Fibroblast of skin of right biceps (primary cell): ENCODE measurements at regions not wholly inside any gene's neighbourhood (a gene's known extent, or its start where the extent isn't known, plus 50 kb on each side); places are given as distances from the start of the nearest gene placed in this dataset.
"Not testable (repeated sequence)": the region's sequence is repeated elsewhere in the genome, so short reads cannot be mapped to it uniquely, and the experiment has no call there.

ENCODE experiments used
- DNase-seq: peaks from one replicate; pipeline ENCODE4 v3.0.0-alpha.2; 2013

GRCh38 chr2:226184940-226185615 lies 614.5 kb downstream of the IRS1 start:
- DNase-seq = no peak

GRCh38 chr2:226184540-226184939 lies 615.1 kb downstream of the IRS1 start:
- no peak for DNase-seq

- DNase-seq = peak; percentile 24
Observed at GRCh38 chr2:226183550-226183949, 616.1 kb downstream of the IRS1 start.

GRCh38 chr2:226183033-226183432 lies 616.6 kb downstream of the IRS1 start:
- DNase-seq = no peak

GRCh38 chr2:226181909-226182308 lies 617.7 kb downstream of the IRS1 start:
- peak; percentile 7 for DNase-seq

- DNase-seq = no peak
Observed at GRCh38 chr2:226180281-226180884, 619.2 kb downstream of the IRS1 start.

- DNase-seq = peak; percentile 28
Observed at GRCh38 chr2:226179010-226179409, 620.6 kb downstream of the IRS1 start.

GRCh38 chr2:226176283-226176984 lies 623.2 kb downstream of the IRS1 start:
- no peak for DNase-seq

GRCh38 chr2:226174390-226174789 lies 625.2 kb downstream of the IRS1 start:
- DNase-seq = no peak

- no peak for DNase-seq
Observed at GRCh38 chr2:226172939-226173338, 626.7 kb downstream of the IRS1 start.

- no peak for DNase-seq
Observed at GRCh38 chr2:226172309-226172708, 627.3 kb downstream of the IRS1 start.

- no peak for DNase-seq
Observed at GRCh38 chr2:226169751-226170581, 629.7 kb downstream of the IRS1 start.

GRCh38 chr2:226168496-226169160 lies 631.0 kb downstream of the IRS1 start:
- DNase-seq = no peak

- DNase-seq = no peak
Observed at GRCh38 chr2:226164512-226164911, 635.1 kb downstream of the IRS1 start.

GRCh38 chr2:226160617-226161016 lies 639.0 kb downstream of the IRS1 start:
- DNase-seq = not testable (repeated sequence)

- DNase-seq = no peak
Observed at GRCh38 chr2:226159875-226160479, 639.6 kb downstream of the IRS1 start.

- DNase-seq = no peak
Observed at GRCh38 chr2:226158940-226159339, 640.7 kb downstream of the IRS1 start.

GRCh38 chr2:226158229-226158628 lies 641.4 kb downstream of the IRS1 start:
- DNase-seq = no peak

- DNase-seq = no peak
Observed at GRCh38 chr2:226155093-226155875, 644.3 kb downstream of the IRS1 start.

- no peak for DNase-seq
Observed at GRCh38 chr2:226154610-226155009, 645.0 kb downstream of the IRS1 start.

- DNase-seq = no peak
Observed at GRCh38 chr2:226153553-226153952, 646.1 kb downstream of the IRS1 start.
